Astrocyte (in vitro differentiated cells and primary cell): ENCODE measurements at regions not wholly inside any gene's neighbourhood (a gene's known extent, or its start where the extent isn't known, plus 50 kb on each side); places are given as distances from the start of the nearest gene placed in this dataset.

ENCODE experiments used
- DNase-seq: peaks from one replicate; pipeline ENCODE4 v3.0.0-alpha.2; 2010; ENCODE audit warnings: low read depth
- FAIRE-seq: peaks from 2 replicates; lab custom pipeline; 2011; peaks lifted over from hg19 to GRCh38; lab: Jason Lieb, UNC
- H2AFZ ChIP-seq: 2 replicates; pipeline ENCODE4 v1.6.0; 2012; ENCODE audit warnings: low read depth, low read length, inconsistent platforms
- H3K27ac ChIP-seq: 2 replicates; pipeline ENCODE4 v1.5.1; 2011; ENCODE audit warnings: low read depth, low read length, inconsistent platforms
- H3K27me3 ChIP-seq: 2 replicates; pipeline ENCODE4 v1.6.0; 2011; ENCODE audit warnings: low read length, inconsistent platforms; ENCODE audit not compliant: insufficient read depth
- H3K36me3 ChIP-seq: 2 replicates; pipeline ENCODE4 v1.5.1; 2011; ENCODE audit warnings: low read length, inconsistent platforms; ENCODE audit not compliant: insufficient read depth
- H3K4me1 ChIP-seq: 2 replicates; pipeline ENCODE4 v1.5.1; 2011; ENCODE audit warnings: low read length, inconsistent platforms; ENCODE audit not compliant: insufficient read depth
- H3K4me2 ChIP-seq: 2 replicates; pipeline ENCODE4 v1.6.0; 2012; ENCODE audit warnings: low read length, inconsistent platforms
- H3K4me3 ChIP-seq: 2 replicates; pipeline ENCODE4 v1.5.1; 2011; ENCODE audit warnings: low read depth, mild to moderate bottlenecking, low read length, inconsistent platforms; ENCODE audit not compliant: insufficient read depth
- H3K79me2 ChIP-seq: 2 replicates; pipeline ENCODE4 v1.6.0; 2012; ENCODE audit warnings: mild to moderate bottlenecking, low read length, inconsistent platforms; ENCODE audit not compliant: insufficient read depth
- H3K9ac ChIP-seq: 2 replicates; pipeline ENCODE4 v1.6.0; 2012; ENCODE audit warnings: mild to moderate bottlenecking, low read length, inconsistent platforms
- H3K9me3 ChIP-seq: 2 replicates; pipeline ENCODE4 v1.5.1; 2012; ENCODE audit warnings: low read depth, mild to moderate bottlenecking, low read length, inconsistent platforms; ENCODE audit not compliant: insufficient read depth
- H4K20me1 ChIP-seq: 2 replicates; pipeline ENCODE4 v1.6.0; 2012; ENCODE audit warnings: low read length, inconsistent platforms; ENCODE audit not compliant: insufficient read depth
- H3K27ac Mint-ChIP-seq: one replicate; pipeline ENCODE4 v1.8.0; 2021; ENCODE audit warnings: mild to moderate bottlenecking, mixed read lengths; ENCODE audit not compliant: unreplicated experiment
- H3K27me3 Mint-ChIP-seq: one replicate; pipeline ENCODE4 v1.8.0; 2021; ENCODE audit warnings: low read depth, mixed read lengths; ENCODE audit not compliant: unreplicated experiment
- H3K36me3 Mint-ChIP-seq: one replicate; pipeline ENCODE4 v1.8.0; 2021; ENCODE audit warnings: low read depth, mixed read lengths; ENCODE audit not compliant: unreplicated experiment
- H3K4me1 Mint-ChIP-seq: one replicate; pipeline ENCODE4 v1.8.0; 2021; ENCODE audit warnings: low read depth, mixed read lengths; ENCODE audit not compliant: unreplicated experiment
- H3K4me3 Mint-ChIP-seq: one replicate; pipeline ENCODE4 v1.8.0; 2021; ENCODE audit warnings: mild to moderate bottlenecking, moderate library complexity, mixed read lengths; ENCODE audit not compliant: unreplicated experiment
- H3K9me3 Mint-ChIP-seq: one replicate; pipeline ENCODE4 v1.8.0; 2021; ENCODE audit warnings: mild to moderate bottlenecking, mixed read lengths; ENCODE audit not compliant: unreplicated experiment
- CTCF ChIP-seq: IDR thresholded peaks from 2 replicates; pipeline ENCODE4 v1.5.1; 2011; ENCODE audit warnings: low read depth, mild to moderate bottlenecking, inconsistent platforms, low read length, moderate library complexity; ENCODE audit not compliant: insufficient read depth
- EZH2 ChIP-seq: IDR thresholded peaks from 2 replicates; pipeline ENCODE4 v1.6.1; 2012; ENCODE audit warnings: mild to moderate bottlenecking, low read length, inconsistent platforms; ENCODE audit not compliant: insufficient read depth

GRCh38 chr20:40245829-40246228, 443.2 kb downstream of the MAFB start:
- TF ChIP-seq EZH2 (no peak), CTCF (no peak)
- FAIRE-seq (no peak), DNase-seq (no peak)
- Histone ChIP-seq H3K9ac (no peak overlapping the region), H3K79me2 (no peaks in the 10 kb centered on the region), H3K36me3 (no peaks in the 10 kb centered on the region), H2AFZ (no peak overlapping the region), H3K4me3 (no peak overlapping the region), H3K27ac (no peak overlapping the region), H4K20me1 (no peaks in the 10 kb centered on the region), H3K4me2 (no peak overlapping the region), H3K27me3 (no peaks in the 10 kb centered on the region), H3K4me1 (no peaks in the 10 kb centered on the region), H3K9me3 (peaks cover under 1% of the 10 kb centered on the region)
- Mint-ChIP-seq H3K4me1 (no peaks in the 10 kb centered on the region), H3K36me3 (no peaks in the 10 kb centered on the region), H3K9me3 (peaks cover 2% of the 10 kb centered on the region), H3K4me3 (no peak overlapping the region), H3K27me3 (peaks cover 4% of the 10 kb centered on the region), H3K27ac (no peak overlapping the region)

GRCh38 chr20:40244286-40244685, 444.8 kb downstream of the MAFB start:
- H2AFZ ChIP-seq: no peak overlapping the region
- H3K4me2 ChIP-seq: no peak overlapping the region
- Mint-ChIP-seq H3K4me1 (no peaks in the 10 kb centered on the region), H3K27me3 (peaks cover 4% of the 10 kb centered on the region), H3K36me3 (no peaks in the 10 kb centered on the region), H3K9me3 (peaks cover 2% of the 10 kb centered on the region), H3K27ac (no peak overlapping the region), H3K4me3 (no peak overlapping the region)
- TF ChIP-seq CTCF (no peak), EZH2 (no peak)
- H4K20me1 ChIP-seq: no peaks in the 10 kb centered on the region
- H3K79me2 ChIP-seq: no peaks in the 10 kb centered on the region
- FAIRE-seq: no peak
- no peaks in the 10 kb centered on the region for H3K4me1 ChIP-seq
- no peak for DNase-seq
- no peaks in the 10 kb centered on the region for H3K36me3 ChIP-seq
- H3K9me3 ChIP-seq: no peaks in the 10 kb centered on the region
- H3K27me3 ChIP-seq: peaks cover 2% of the 10 kb centered on the region
- no peak overlapping the region for H3K27ac ChIP-seq
- no peak overlapping the region for H3K9ac ChIP-seq
- H3K4me3 ChIP-seq: no peak overlapping the region

GRCh38 chr20:40241596-40242343, 447.3 kb downstream of the MAFB start:
- Histone ChIP-seq H3K27me3 (peaks cover 2% of the 10 kb centered on the region), H4K20me1 (no peaks in the 10 kb centered on the region), H3K36me3 (no peaks in the 10 kb centered on the region), H3K79me2 (no peaks in the 10 kb centered on the region), H3K9ac (no peak overlapping the region), H2AFZ (no peak overlapping the region), H3K4me3 (no peak overlapping the region), H3K4me1 (no peaks in the 10 kb centered on the region), H3K27ac (no peak overlapping the region), H3K9me3 (no peaks in the 10 kb centered on the region), H3K4me2 (no peak overlapping the region)
- no peak for DNase-seq
- TF ChIP-seq CTCF (no peak), EZH2 (no peak)
- Mint-ChIP-seq H3K27ac (no peak overlapping the region), H3K4me3 (no peak overlapping the region), H3K9me3 (no peaks in the 10 kb centered on the region), H3K4me1 (no peaks in the 10 kb centered on the region), H3K27me3 (peaks cover 9% of the 10 kb centered on the region), H3K36me3 (no peaks in the 10 kb centered on the region)
- FAIRE-seq: no peak
